ENCODE measurements at regions not wholly inside any gene's neighbourhood (a gene's known extent, or its start where the extent isn't known, plus 50 kb on each side); places are given as distances from the start of the nearest gene placed in this dataset.

GRCh38 chr17:5788266-5788900 lies 204.1 kb upstream of the NLRP1 start:
- no peak for DNase-seq

- DNase-seq, result no peak
Measured at GRCh38 chr17:5789528-5789927, 205.2 kb upstream of the NLRP1 start.

GRCh38 chr17:5793157-5793556 lies 208.8 kb upstream of the NLRP1 start:
- no peak for DNase-seq

GRCh38 chr17:5793899-5794298 lies 209.6 kb upstream of the NLRP1 start:
- no peak for DNase-seq

GRCh38 chr17:5794385-5794784 lies 210.1 kb upstream of the NLRP1 start:
- no peak for DNase-seq

- DNase-seq, result no peak
Measured at GRCh38 chr17:5794881-5795506, 210.7 kb upstream of the NLRP1 start.

- no peak for DNase-seq
Measured at GRCh38 chr17:5797447-5798050, 213.2 kb upstream of the NLRP1 start.

GRCh38 chr17:5798094-5798493 lies 213.8 kb upstream of the NLRP1 start:
- DNase-seq, result no peak

- DNase-seq, result no peak
Measured at GRCh38 chr17:5800131-5800530, 215.8 kb upstream of the NLRP1 start.

GRCh38 chr17:5800646-5801045 lies 216.3 kb upstream of the NLRP1 start:
- DNase-seq, result no peak

GRCh38 chr17:5804251-5804650 lies 219.9 kb upstream of the NLRP1 start:
- no peak for DNase-seq

- DNase-seq, result no peak
Measured at GRCh38 chr17:5809056-5809455, 224.7 kb upstream of the NLRP1 start.

- no peak for DNase-seq
Measured at GRCh38 chr17:5809580-5810188, 225.4 kb upstream of the NLRP1 start.

- no peak for DNase-seq
Measured at GRCh38 chr17:5812590-5812989, 228.3 kb upstream of the NLRP1 start.

- no peak for DNase-seq
Measured at GRCh38 chr17:5813357-5813756, 229.0 kb upstream of the NLRP1 start.

GRCh38 chr17:5815396-5815795 lies 231.1 kb upstream of the NLRP1 start:
- DNase-seq, result no peak

GRCh38 chr17:5816491-5817070 lies 232.3 kb upstream of the NLRP1 start:
- DNase-seq, result no peak

GRCh38 chr17:5817475-5818395 lies 233.4 kb upstream of the NLRP1 start:
- DNase-seq, result no peak

GRCh38 chr17:5819396-5819795 lies 235.1 kb upstream of the NLRP1 start:
- no peak for DNase-seq

GRCh38 chr17:5819921-5820685 lies 235.8 kb upstream of the NLRP1 start:
- no peak for DNase-seq

- DNase-seq, result no peak
Measured at GRCh38 chr17:5820721-5821456, 236.6 kb upstream of the NLRP1 start.
